WTC11 (cell line): ENCODE measurements at regions not wholly inside any gene's neighbourhood (a gene's known extent, or its start where the extent isn't known, plus 50 kb on each side); places are given as distances from the start of the nearest gene placed in this dataset.

Source experiments
- ATAC-seq: fragments of 200-7000 bp; cut with Tn5 transposase; 2 replicates; pipeline ENCODE4 v1.10.0; 2021; ENCODE audit warnings: mild to moderate bottlenecking, moderate library complexity
- CTCF ChIA-PET: fragments of 300-600 bp; sonication (Branson Sonifier 250); formaldehyde crosslinking; loops from one replicate; lab custom pipeline; 2021; ENCODE audit warnings: antibody characterized with exemption; lab: Charles Lee
- POLR2A ChIA-PET: fragments of 350-600 bp; sonication (Branson Sonifier 250); formaldehyde crosslinking; loops from one replicate; lab custom pipeline; 2021; ENCODE audit warnings: antibody characterized with exemption; lab: Charles Lee
- DNase-seq: peaks from one replicate; pipeline ENCODE4 v3.0.0; 2021; ENCODE audit warnings: low spot score
- H3K27ac Mint-ChIP-seq: 2 replicates; pipeline ENCODE4 v1.8.0; 2021; ENCODE audit warnings: mixed read lengths
- H3K27me3 Mint-ChIP-seq: 2 replicates; pipeline ENCODE4 v1.8.0; 2021; ENCODE audit warnings: low read depth, mild to moderate bottlenecking, moderate library complexity, mixed read lengths
- H3K36me3 Mint-ChIP-seq: 2 replicates; pipeline ENCODE4 v1.8.0; 2021; ENCODE audit warnings: mixed read lengths
- H3K4me1 Mint-ChIP-seq: 2 replicates; pipeline ENCODE4 v1.8.0; 2022; ENCODE audit warnings: mixed read lengths
- H3K4me3 Mint-ChIP-seq: 2 replicates; pipeline ENCODE4 v1.8.0; 2021; ENCODE audit warnings: mild to moderate bottlenecking, moderate library complexity, mixed read lengths
- H3K9me3 Mint-ChIP-seq: 2 replicates; pipeline ENCODE4 v1.8.0; 2021; ENCODE audit warnings: mixed read lengths
- CREB1 ChIP-seq: sonication (generic); formaldehyde crosslinking; IDR thresholded peaks from 2 replicates; pipeline ENCODE4 v1.8.0; 2023; ENCODE audit warnings: mild to moderate bottlenecking, missing genetic modification reagents
- ETV6 ChIP-seq: sonication (generic); formaldehyde crosslinking; IDR thresholded peaks from 2 replicates; pipeline ENCODE4 v1.8.1; 2022; ENCODE audit warnings: mild to moderate bottlenecking, missing genetic modification reagents
- IRF2 ChIP-seq: sonication (generic); formaldehyde crosslinking; IDR thresholded peaks from 2 replicates; pipeline ENCODE4 v1.8.0; 2022; ENCODE audit warnings: low read depth, missing genetic modification reagents, borderline replicate concordance
- NFATC4 ChIP-seq: fragments of 250-450 bp; sonication (Bioruptor Pico); IDR thresholded peaks from 2 replicates; pipeline ENCODE4 v1.9.0; 2021; ENCODE audit warnings: mild to moderate bottlenecking
- NFYB ChIP-seq: sonication (generic); formaldehyde crosslinking; conservative IDR thresholded peaks from 2 replicates; pipeline ENCODE4 v1.8.0; 2022; ENCODE audit warnings: low read depth, missing genetic modification reagents
- NR1H2 ChIP-seq: sonication (generic); formaldehyde crosslinking; IDR thresholded peaks from 2 replicates; pipeline ENCODE4 v1.9.0; 2021; ENCODE audit warnings: mild to moderate bottlenecking, moderate library complexity, missing genetic modification reagents
- PRRX2 ChIP-seq: fragments of 250-450 bp; sonication (Bioruptor Pico); IDR thresholded peaks from 2 replicates; pipeline ENCODE4 v1.8.0; 2021; ENCODE audit warnings: mild to moderate bottlenecking
- RORB ChIP-seq: fragments of 250-450 bp; sonication (Bioruptor Pico); IDR thresholded peaks from 2 replicates; pipeline ENCODE4 v1.9.0; 2021; ENCODE audit warnings: mild to moderate bottlenecking
- SMAD4 ChIP-seq: sonication (generic); formaldehyde crosslinking; IDR thresholded peaks from 2 replicates; pipeline ENCODE4 v1.8.0; 2022; ENCODE audit warnings: mild to moderate bottlenecking, missing genetic modification reagents
- TEAD4 ChIP-seq: sonication (generic); formaldehyde crosslinking; IDR thresholded peaks from 2 replicates; pipeline ENCODE4 v1.8.0; 2022; ENCODE audit warnings: mild to moderate bottlenecking, missing genetic modification reagents
- TF ChIP-seq, protein P1 (sequence below): fragments of 250-450 bp; sonication (Bioruptor Pico); IDR thresholded peaks from 2 replicates; pipeline ENCODE4 v1.9.0; 2021; ENCODE audit warnings: mild to moderate bottlenecking
- TF ChIP-seq, protein P2 (sequence below): sonication (generic); formaldehyde crosslinking; IDR thresholded peaks from 2 replicates; pipeline ENCODE4 v1.8.0; 2022; ENCODE audit warnings: mild to moderate bottlenecking, missing genetic modification reagents
- TF ChIP-seq, protein P3 (sequence below): sonication (generic); formaldehyde crosslinking; IDR thresholded peaks from 2 replicates; pipeline ENCODE4 v1.8.1; 2023; ENCODE audit warnings: mild to moderate bottlenecking, missing genetic modification reagents
- TF ChIP-seq, protein P4 (sequence below): fragments of 250-450 bp; sonication (Bioruptor Pico); IDR thresholded peaks from 2 replicates; pipeline ENCODE4 v1.9.0; 2021; ENCODE audit warnings: mild to moderate bottlenecking, borderline replicate concordance
- TF ChIP-seq, protein P5 (sequence below): sonication (generic); formaldehyde crosslinking; IDR thresholded peaks from 2 replicates; pipeline ENCODE4 v1.8.0; 2023; ENCODE audit warnings: missing genetic modification reagents, mild to moderate bottlenecking, borderline replicate concordance
- TF ChIP-seq, protein P6 (sequence below): sonication (generic); formaldehyde crosslinking; IDR thresholded peaks from 2 replicates; pipeline ENCODE4 v1.8.1; 2023; ENCODE audit warnings: mild to moderate bottlenecking, missing genetic modification reagents, moderate library complexity
- TF ChIP-seq, protein P7 (sequence below): fragments of 250-450 bp; sonication (Bioruptor Pico); IDR thresholded peaks from 2 replicates; pipeline ENCODE4 v2.1.2; 2022; ENCODE audit warnings: mild to moderate bottlenecking, moderate library complexity
- TF ChIP-seq, protein P8 (sequence below): fragments of 250-450 bp; sonication (Bioruptor Pico); IDR thresholded peaks from 2 replicates; pipeline ENCODE4 v1.9.0; 2021; ENCODE audit warnings: moderate library complexity, mild to moderate bottlenecking, inconsistent platforms, borderline replicate concordance
- TF ChIP-seq, protein P9 (sequence below): fragments of 200-600 bp; IDR thresholded peaks from 2 replicates; pipeline ENCODE4 v1.8.0; 2022; ENCODE audit warnings: antibody characterized with exemption

DNA sequence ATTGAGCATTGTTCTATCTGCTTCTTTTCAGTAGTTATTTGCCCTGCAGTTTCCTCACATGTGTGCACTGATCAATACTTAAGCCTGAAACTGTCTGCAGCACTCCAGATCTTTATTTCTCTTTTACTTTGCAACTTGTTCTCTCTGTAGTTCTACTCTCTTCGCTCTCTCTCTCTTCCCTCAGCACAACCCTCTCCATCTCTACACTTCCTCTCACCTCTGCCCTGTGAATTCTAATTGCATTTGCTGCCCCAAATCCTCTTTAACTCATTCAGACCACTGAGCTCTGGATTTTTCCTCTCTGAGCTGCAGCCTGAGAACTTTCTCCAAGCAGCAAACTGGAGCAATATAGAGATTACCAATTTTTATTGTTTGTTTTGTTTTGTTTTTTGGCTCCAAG, 1035.5 kb downstream of the FSCB start (continued):
- TF ChIP-seq, protein P1, sequence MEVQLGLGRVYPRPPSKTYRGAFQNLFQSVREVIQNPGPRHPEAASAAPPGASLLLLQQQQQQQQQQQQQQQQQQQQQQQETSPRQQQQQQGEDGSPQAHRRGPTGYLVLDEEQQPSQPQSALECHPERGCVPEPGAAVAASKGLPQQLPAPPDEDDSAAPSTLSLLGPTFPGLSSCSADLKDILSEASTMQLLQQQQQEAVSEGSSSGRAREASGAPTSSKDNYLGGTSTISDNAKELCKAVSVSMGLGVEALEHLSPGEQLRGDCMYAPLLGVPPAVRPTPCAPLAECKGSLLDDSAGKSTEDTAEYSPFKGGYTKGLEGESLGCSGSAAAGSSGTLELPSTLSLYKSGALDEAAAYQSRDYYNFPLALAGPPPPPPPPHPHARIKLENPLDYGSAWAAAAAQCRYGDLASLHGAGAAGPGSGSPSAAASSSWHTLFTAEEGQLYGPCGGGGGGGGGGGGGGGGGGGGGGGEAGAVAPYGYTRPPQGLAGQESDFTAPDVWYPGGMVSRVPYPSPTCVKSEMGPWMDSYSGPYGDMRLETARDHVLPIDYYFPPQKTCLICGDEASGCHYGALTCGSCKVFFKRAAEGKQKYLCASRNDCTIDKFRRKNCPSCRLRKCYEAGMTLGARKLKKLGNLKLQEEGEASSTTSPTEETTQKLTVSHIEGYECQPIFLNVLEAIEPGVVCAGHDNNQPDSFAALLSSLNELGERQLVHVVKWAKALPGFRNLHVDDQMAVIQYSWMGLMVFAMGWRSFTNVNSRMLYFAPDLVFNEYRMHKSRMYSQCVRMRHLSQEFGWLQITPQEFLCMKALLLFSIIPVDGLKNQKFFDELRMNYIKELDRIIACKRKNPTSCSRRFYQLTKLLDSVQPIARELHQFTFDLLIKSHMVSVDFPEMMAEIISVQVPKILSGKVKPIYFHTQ (CRISPR knock-in tag), result no peak
- TF ChIP-seq TEAD4 (no peak), IRF2 (CRISPR knock-in tag) (no peak), NFATC4 (CRISPR knock-in tag) (no peak), NFYB (CRISPR knock-in tag) (no peak), ETV6 (CRISPR knock-in tag) (no peak), PRRX2 (CRISPR knock-in tag) (no peak)
- TF ChIP-seq, protein P2, sequence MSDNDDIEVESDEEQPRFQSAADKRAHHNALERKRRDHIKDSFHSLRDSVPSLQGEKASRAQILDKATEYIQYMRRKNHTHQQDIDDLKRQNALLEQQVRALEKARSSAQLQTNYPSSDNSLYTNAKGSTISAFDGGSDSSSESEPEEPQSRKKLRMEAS (CRISPR knock-in tag), result no peak
- TF ChIP-seq, protein P3, sequence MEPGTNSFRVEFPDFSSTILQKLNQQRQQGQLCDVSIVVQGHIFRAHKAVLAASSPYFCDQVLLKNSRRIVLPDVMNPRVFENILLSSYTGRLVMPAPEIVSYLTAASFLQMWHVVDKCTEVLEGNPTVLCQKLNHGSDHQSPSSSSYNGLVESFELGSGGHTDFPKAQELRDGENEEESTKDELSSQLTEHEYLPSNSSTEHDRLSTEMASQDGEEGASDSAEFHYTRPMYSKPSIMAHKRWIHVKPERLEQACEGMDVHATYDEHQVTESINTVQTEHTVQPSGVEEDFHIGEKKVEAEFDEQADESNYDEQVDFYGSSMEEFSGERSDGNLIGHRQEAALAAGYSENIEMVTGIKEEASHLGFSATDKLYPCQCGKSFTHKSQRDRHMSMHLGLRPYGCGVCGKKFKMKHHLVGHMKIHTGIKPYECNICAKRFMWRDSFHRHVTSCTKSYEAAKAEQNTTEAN (CRISPR knock-in tag), result no peak
- TF ChIP-seq, protein P4, sequence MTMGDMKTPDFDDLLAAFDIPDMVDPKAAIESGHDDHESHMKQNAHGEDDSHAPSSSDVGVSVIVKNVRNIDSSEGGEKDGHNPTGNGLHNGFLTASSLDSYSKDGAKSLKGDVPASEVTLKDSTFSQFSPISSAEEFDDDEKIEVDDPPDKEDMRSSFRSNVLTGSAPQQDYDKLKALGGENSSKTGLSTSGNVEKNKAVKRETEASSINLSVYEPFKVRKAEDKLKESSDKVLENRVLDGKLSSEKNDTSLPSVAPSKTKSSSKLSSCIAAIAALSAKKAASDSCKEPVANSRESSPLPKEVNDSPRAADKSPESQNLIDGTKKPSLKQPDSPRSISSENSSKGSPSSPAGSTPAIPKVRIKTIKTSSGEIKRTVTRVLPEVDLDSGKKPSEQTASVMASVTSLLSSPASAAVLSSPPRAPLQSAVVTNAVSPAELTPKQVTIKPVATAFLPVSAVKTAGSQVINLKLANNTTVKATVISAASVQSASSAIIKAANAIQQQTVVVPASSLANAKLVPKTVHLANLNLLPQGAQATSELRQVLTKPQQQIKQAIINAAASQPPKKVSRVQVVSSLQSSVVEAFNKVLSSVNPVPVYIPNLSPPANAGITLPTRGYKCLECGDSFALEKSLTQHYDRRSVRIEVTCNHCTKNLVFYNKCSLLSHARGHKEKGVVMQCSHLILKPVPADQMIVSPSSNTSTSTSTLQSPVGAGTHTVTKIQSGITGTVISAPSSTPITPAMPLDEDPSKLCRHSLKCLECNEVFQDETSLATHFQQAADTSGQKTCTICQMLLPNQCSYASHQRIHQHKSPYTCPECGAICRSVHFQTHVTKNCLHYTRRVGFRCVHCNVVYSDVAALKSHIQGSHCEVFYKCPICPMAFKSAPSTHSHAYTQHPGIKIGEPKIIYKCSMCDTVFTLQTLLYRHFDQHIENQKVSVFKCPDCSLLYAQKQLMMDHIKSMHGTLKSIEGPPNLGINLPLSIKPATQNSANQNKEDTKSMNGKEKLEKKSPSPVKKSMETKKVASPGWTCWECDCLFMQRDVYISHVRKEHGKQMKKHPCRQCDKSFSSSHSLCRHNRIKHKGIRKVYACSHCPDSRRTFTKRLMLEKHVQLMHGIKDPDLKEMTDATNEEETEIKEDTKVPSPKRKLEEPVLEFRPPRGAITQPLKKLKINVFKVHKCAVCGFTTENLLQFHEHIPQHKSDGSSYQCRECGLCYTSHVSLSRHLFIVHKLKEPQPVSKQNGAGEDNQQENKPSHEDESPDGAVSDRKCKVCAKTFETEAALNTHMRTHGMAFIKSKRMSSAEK, result no peak
- TF ChIP-seq, all 79 proteins: peak for 0

DNA sequence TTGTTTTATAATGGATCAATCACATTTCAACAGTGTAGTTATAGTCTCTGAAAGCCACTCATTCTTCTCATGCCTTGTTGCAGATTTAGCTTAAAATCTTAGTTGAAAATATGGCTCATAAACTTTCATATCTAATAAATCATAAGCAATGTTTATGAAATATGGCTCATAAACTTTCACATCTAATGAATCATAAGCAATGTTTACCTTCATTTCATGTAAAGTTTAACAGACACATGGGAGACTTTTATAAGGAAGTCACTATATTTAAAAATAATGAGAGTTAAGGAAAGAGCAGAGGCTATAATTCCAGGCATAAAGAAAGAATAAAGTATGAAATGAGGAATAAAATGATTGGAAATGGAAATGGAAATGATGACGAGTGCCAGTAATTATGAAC, 1042.1 kb downstream of the FSCB start:
- DNase-seq (no peak), ATAC-seq (no peak)
- no peaks in the 10 kb centered on the region for H3K4me1 Mint-ChIP-seq
- H3K27me3 Mint-ChIP-seq, result no peaks in the 10 kb centered on the region; the same call in 1 of the 2 replicates
- H3K9me3 Mint-ChIP-seq, result peaks cover 8% of the 10 kb centered on the region; the same call in 1 of the 2 replicates
- no peak overlapping the region for H3K4me3 Mint-ChIP-seq
- no peaks in the 10 kb centered on the region for H3K36me3 Mint-ChIP-seq
- H3K27ac Mint-ChIP-seq, result no peak overlapping the region
- POLR2A ChIA-PET, result no interaction called here
- CTCF ChIA-PET, result no interaction called here
- no peak for TF ChIP-seq RORB (CRISPR knock-in tag)
- TF ChIP-seq, protein P5, sequence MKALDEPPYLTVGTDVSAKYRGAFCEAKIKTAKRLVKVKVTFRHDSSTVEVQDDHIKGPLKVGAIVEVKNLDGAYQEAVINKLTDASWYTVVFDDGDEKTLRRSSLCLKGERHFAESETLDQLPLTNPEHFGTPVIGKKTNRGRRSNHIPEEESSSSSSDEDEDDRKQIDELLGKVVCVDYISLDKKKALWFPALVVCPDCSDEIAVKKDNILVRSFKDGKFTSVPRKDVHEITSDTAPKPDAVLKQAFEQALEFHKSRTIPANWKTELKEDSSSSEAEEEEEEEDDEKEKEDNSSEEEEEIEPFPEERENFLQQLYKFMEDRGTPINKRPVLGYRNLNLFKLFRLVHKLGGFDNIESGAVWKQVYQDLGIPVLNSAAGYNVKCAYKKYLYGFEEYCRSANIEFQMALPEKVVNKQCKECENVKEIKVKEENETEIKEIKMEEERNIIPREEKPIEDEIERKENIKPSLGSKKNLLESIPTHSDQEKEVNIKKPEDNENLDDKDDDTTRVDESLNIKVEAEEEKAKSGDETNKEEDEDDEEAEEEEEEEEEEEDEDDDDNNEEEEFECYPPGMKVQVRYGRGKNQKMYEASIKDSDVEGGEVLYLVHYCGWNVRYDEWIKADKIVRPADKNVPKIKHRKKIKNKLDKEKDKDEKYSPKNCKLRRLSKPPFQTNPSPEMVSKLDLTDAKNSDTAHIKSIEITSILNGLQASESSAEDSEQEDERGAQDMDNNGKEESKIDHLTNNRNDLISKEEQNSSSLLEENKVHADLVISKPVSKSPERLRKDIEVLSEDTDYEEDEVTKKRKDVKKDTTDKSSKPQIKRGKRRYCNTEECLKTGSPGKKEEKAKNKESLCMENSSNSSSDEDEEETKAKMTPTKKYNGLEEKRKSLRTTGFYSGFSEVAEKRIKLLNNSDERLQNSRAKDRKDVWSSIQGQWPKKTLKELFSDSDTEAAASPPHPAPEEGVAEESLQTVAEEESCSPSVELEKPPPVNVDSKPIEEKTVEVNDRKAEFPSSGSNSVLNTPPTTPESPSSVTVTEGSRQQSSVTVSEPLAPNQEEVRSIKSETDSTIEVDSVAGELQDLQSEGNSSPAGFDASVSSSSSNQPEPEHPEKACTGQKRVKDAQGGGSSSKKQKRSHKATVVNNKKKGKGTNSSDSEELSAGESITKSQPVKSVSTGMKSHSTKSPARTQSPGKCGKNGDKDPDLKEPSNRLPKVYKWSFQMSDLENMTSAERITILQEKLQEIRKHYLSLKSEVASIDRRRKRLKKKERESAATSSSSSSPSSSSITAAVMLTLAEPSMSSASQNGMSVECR (CRISPR knock-in tag), result no peak
- no peak for TF ChIP-seq NR1H2 (CRISPR knock-in tag)
- TF ChIP-seq, protein P6, sequence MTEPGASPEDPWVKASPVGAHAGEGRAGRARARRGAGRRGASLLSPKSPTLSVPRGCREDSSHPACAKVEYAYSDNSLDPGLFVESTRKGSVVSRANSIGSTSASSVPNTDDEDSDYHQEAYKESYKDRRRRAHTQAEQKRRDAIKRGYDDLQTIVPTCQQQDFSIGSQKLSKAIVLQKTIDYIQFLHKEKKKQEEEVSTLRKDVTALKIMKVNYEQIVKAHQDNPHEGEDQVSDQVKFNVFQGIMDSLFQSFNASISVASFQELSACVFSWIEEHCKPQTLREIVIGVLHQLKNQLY, result no peak
- no peak for TF ChIP-seq SMAD4 (CRISPR knock-in tag)
- TF ChIP-seq CREB1 (CRISPR knock-in tag), result no peak
- TF ChIP-seq, protein P7, sequence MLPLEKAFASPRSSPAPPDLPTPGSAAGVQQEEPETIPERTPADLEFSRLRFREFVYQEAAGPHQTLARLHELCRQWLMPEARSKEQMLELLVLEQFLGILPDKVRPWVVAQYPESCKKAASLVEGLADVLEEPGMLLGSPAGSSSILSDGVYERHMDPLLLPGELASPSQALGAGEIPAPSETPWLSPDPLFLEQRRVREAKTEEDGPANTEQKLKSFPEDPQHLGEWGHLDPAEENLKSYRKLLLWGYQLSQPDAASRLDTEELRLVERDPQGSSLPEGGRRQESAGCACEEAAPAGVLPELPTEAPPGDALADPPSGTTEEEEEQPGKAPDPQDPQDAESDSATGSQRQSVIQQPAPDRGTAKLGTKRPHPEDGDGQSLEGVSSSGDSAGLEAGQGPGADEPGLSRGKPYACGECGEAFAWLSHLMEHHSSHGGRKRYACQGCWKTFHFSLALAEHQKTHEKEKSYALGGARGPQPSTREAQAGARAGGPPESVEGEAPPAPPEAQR (CRISPR knock-in tag), result no peak
- TF ChIP-seq, protein P8, sequence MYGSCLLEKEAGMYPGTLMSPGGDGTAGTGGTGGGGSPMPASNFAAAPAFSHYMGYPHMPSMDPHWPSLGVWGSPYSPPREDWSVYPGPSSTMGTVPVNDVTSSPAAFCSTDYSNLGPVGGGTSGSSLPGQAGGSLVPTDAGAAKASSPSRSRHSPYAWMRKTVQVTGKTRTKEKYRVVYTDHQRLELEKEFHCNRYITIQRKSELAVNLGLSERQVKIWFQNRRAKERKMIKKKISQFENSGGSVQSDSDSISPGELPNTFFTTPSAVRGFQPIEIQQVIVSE (CRISPR knock-in tag), result no peak
- TF ChIP-seq, protein P9, sequence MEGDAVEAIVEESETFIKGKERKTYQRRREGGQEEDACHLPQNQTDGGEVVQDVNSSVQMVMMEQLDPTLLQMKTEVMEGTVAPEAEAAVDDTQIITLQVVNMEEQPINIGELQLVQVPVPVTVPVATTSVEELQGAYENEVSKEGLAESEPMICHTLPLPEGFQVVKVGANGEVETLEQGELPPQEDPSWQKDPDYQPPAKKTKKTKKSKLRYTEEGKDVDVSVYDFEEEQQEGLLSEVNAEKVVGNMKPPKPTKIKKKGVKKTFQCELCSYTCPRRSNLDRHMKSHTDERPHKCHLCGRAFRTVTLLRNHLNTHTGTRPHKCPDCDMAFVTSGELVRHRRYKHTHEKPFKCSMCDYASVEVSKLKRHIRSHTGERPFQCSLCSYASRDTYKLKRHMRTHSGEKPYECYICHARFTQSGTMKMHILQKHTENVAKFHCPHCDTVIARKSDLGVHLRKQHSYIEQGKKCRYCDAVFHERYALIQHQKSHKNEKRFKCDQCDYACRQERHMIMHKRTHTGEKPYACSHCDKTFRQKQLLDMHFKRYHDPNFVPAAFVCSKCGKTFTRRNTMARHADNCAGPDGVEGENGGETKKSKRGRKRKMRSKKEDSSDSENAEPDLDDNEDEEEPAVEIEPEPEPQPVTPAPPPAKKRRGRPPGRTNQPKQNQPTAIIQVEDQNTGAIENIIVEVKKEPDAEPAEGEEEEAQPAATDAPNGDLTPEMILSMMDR, result no peak
